ENCODE measurements at regions not wholly inside any gene's neighbourhood (a gene's known extent, or its start where the extent isn't known, plus 50 kb on each side); places are given as distances from the start of the nearest gene placed in this dataset.
A peak's percentile ranks its signal among the peaks of the same experiment; 100 is the strongest.

- no peak for DNase-seq
Measured at GRCh38 chr4:163623787-163624186, 129.3 kb downstream of the TMA16 start.

GRCh38 chr4:163624727-163625126, 130.2 kb downstream of the TMA16 start:
- DNase-seq = no peak

- no peak for DNase-seq
Measured at GRCh38 chr4:163631288-163631687, 136.8 kb downstream of the TMA16 start.

GRCh38 chr4:163638909-163639308, 144.4 kb downstream of the TMA16 start:
- no peak for DNase-seq

GRCh38 chr4:163649557-163650091, 155.1 kb downstream of the TMA16 start:
- DNase-seq = no peak

- DNase-seq = no peak
Measured at GRCh38 chr4:163651761-163652160, 157.3 kb downstream of the TMA16 start.

GRCh38 chr4:163654621-163655020, 160.1 kb downstream of the TMA16 start:
- no peak for DNase-seq

GRCh38 chr4:163660636-163661035, 166.1 kb downstream of the TMA16 start:
- DNase-seq = no peak

- no peak for DNase-seq
Measured at GRCh38 chr4:163662768-163663167, 168.3 kb downstream of the TMA16 start.

- DNase-seq = no peak
Measured at GRCh38 chr4:163663454-163664225, 169.2 kb downstream of the TMA16 start.

GRCh38 chr4:163665101-163665500, 170.6 kb downstream of the TMA16 start:
- no peak for DNase-seq

GRCh38 chr4:163665521-163666331, 171.2 kb downstream of the TMA16 start:
- DNase-seq = no peak

- DNase-seq = no peak
Measured at GRCh38 chr4:163666332-163666873, 171.9 kb downstream of the TMA16 start.

GRCh38 chr4:163672751-163673150, 178.3 kb downstream of the TMA16 start:
- no peak for DNase-seq

GRCh38 chr4:163673848-163674697, 179.6 kb downstream of the TMA16 start:
- no peak for DNase-seq

- DNase-seq = peak; percentile 1
Measured at GRCh38 chr4:163679189-163679588, 184.7 kb downstream of the TMA16 start.

- no peak for DNase-seq
Measured at GRCh38 chr4:163680386-163681098, 186.1 kb downstream of the TMA16 start.

- DNase-seq = peak; percentile 18
Measured at GRCh38 chr4:163681208-163681821, 186.8 kb downstream of the TMA16 start.

- no peak for DNase-seq
Measured at GRCh38 chr4:163688856-163689255, 194.4 kb downstream of the TMA16 start.

- no peak for DNase-seq
Measured at GRCh38 chr4:163693211-163693610, 198.7 kb downstream of the TMA16 start.

- DNase-seq = no peak
Measured at GRCh38 chr4:163693776-163694175, 199.3 kb downstream of the TMA16 start.

GRCh38 chr4:163694385-163694784, 199.9 kb downstream of the TMA16 start:
- DNase-seq = no peak
